ENCODE measurements at regions not wholly inside any gene's neighbourhood (a gene's known extent, or its start where the extent isn't known, plus 50 kb on each side); places are given as distances from the start of the nearest gene placed in this dataset.

DNA sequence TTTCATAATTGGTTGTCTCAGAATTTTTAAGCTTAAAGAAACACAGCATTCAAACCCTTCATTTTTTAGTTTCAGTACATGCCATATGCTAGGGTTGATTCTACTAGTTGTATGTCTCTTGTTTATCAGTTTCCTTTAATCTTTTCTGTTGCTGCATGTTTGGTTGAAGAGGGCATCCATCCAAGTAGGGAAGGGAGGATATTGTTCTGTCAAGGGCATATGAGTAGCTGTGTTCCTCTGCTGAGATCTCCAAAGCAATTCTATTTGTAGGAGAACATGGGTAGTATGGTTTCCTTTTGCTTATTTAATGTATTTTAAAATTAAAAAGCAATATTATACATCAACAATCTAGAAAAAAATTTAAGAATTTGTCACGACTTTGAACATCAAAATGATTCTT lies 167.7 kb downstream of the FHIP1A start:
- TF ChIP-seq, protein P1, sequence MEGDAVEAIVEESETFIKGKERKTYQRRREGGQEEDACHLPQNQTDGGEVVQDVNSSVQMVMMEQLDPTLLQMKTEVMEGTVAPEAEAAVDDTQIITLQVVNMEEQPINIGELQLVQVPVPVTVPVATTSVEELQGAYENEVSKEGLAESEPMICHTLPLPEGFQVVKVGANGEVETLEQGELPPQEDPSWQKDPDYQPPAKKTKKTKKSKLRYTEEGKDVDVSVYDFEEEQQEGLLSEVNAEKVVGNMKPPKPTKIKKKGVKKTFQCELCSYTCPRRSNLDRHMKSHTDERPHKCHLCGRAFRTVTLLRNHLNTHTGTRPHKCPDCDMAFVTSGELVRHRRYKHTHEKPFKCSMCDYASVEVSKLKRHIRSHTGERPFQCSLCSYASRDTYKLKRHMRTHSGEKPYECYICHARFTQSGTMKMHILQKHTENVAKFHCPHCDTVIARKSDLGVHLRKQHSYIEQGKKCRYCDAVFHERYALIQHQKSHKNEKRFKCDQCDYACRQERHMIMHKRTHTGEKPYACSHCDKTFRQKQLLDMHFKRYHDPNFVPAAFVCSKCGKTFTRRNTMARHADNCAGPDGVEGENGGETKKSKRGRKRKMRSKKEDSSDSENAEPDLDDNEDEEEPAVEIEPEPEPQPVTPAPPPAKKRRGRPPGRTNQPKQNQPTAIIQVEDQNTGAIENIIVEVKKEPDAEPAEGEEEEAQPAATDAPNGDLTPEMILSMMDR (IDR thresholded peaks at IDR 0.05): no peak
- no peak for TF ChIP-seq POLR2A (IDR thresholded peaks at IDR 0.05)

Measured in lower leg skin (tissue), 3 donors.